ENCODE measurements at regions not wholly inside any gene's neighbourhood (a gene's known extent, or its start where the extent isn't known, plus 50 kb on each side); places are given as distances from the start of the nearest gene placed in this dataset.

DNA sequence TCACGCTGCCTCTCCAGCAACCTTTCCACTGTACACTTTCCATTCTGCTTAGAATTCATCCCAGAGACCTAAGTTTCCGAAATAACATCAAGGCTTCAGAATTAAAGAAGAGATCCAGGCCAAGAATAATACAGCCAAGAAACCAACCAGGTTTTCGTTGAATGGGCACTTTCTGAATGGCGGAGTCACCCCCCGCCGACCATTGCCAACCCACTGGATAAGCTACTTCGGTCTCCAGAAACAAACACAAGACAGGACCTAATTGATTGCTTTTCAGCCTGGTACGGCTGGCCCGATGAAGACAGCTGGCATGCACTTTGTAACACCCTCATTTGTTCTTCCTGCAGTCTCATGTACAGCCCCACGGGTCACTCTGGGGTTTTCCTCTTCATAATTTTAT lies 308.1 kb upstream of the ZFHX3 start:
- TF ChIP-seq POLR2A (IDR thresholded peaks at IDR 0.05; ENCODE audit: low read depth, low read length) (no peak), CEBPB (IDR thresholded peaks at IDR 0.05; ENCODE audit: low read depth, low read length) (no peak), MAZ (IDR thresholded peaks at IDR 0.05; ENCODE audit: borderline replicate concordance, low read depth, low read length) (no peak), BHLHE40 (IDR thresholded peaks at IDR 0.05; ENCODE audit: low read depth, low read length) (no peak), CHD1 (IDR thresholded peaks at IDR 0.05; ENCODE audit: low read depth, low read length) (no peak), RAD21 (IDR thresholded peaks at IDR 0.05; ENCODE audit: low read length) (no peak)
- TF ChIP-seq, protein P1, sequence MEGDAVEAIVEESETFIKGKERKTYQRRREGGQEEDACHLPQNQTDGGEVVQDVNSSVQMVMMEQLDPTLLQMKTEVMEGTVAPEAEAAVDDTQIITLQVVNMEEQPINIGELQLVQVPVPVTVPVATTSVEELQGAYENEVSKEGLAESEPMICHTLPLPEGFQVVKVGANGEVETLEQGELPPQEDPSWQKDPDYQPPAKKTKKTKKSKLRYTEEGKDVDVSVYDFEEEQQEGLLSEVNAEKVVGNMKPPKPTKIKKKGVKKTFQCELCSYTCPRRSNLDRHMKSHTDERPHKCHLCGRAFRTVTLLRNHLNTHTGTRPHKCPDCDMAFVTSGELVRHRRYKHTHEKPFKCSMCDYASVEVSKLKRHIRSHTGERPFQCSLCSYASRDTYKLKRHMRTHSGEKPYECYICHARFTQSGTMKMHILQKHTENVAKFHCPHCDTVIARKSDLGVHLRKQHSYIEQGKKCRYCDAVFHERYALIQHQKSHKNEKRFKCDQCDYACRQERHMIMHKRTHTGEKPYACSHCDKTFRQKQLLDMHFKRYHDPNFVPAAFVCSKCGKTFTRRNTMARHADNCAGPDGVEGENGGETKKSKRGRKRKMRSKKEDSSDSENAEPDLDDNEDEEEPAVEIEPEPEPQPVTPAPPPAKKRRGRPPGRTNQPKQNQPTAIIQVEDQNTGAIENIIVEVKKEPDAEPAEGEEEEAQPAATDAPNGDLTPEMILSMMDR (conservative IDR thresholded peaks at IDR 0.05; ENCODE audit: low read depth, low read length), result no peak
- TF ChIP-seq, protein P2, sequence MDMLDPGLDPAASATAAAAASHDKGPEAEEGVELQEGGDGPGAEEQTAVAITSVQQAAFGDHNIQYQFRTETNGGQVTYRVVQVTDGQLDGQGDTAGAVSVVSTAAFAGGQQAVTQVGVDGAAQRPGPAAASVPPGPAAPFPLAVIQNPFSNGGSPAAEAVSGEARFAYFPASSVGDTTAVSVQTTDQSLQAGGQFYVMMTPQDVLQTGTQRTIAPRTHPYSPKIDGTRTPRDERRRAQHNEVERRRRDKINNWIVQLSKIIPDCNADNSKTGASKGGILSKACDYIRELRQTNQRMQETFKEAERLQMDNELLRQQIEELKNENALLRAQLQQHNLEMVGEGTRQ (IDR thresholded peaks at IDR 0.05; ENCODE audit: low read depth, low read length), result no peak
- TF ChIP-seq, protein P3, sequence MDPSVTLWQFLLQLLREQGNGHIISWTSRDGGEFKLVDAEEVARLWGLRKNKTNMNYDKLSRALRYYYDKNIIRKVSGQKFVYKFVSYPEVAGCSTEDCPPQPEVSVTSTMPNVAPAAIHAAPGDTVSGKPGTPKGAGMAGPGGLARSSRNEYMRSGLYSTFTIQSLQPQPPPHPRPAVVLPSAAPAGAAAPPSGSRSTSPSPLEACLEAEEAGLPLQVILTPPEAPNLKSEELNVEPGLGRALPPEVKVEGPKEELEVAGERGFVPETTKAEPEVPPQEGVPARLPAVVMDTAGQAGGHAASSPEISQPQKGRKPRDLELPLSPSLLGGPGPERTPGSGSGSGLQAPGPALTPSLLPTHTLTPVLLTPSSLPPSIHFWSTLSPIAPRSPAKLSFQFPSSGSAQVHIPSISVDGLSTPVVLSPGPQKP (IDR thresholded peaks at IDR 0.05; ENCODE audit: borderline replicate concordance, low read depth, low read length), result no peak
